Cardiac muscle cell (in vitro differentiated cells and primary cell): ENCODE measurements at regions not wholly inside any gene's neighbourhood (a gene's known extent, or its start where the extent isn't known, plus 50 kb on each side); places are given as distances from the start of the nearest gene placed in this dataset.

Experiments used
- DNase-seq, 2 donors: peaks; one replicate each; pipeline versions ENCODE4 v3.0.0 to v3.0.0-alpha.2; 2010 to 2017; ENCODE audit warnings: low read depth in 1 of 2, low spot score in 1 of 2
- H3K27ac ChIP-seq: fragments of 200-600 bp; sonication (generic); 2 replicates; pipeline ENCODE4 v1.5.1; 2016
- H3K27me3 ChIP-seq: fragments of 200-600 bp; sonication (generic); 2 replicates; pipeline ENCODE4 v1.6.0; 2016; ENCODE audit warnings: control low read depth
- H3K36me3 ChIP-seq: fragments of 200-600 bp; sonication (generic); 2 replicates; pipeline ENCODE4 v1.5.1; 2016; ENCODE audit warnings: control low read depth
- H3K4me1 ChIP-seq: fragments of 200-600 bp; sonication (generic); 2 replicates; pipeline ENCODE4 v1.8.1; 2017; ENCODE audit warnings: low read depth, mild to moderate bottlenecking, mixed run types
- H3K4me3 ChIP-seq: fragments of 200-600 bp; sonication (generic); 2 replicates; pipeline ENCODE4 v1.5.1; 2016; ENCODE audit warnings: mild to moderate bottlenecking
- H3K9me3 ChIP-seq: fragments of 200-600 bp; sonication (generic); 2 replicates; pipeline ENCODE4 v1.5.1; 2017; ENCODE audit warnings: low read depth, mild to moderate bottlenecking, control low read depth
- CTCF ChIP-seq: IDR thresholded peaks from 2 replicates; pipeline ENCODE4 v1.5.1; 2012; ENCODE audit warnings: low read depth, mild to moderate bottlenecking, low read length

GRCh38 chr2:16187482-16187817, 247.1 kb downstream of the MYCN start:
- DNase-seq, result no peak
- H3K4me1 ChIP-seq, result no peaks in the 10 kb centered on the region
- H3K27ac ChIP-seq, result no peak overlapping the region
- no peak overlapping the region for H3K4me3 ChIP-seq
- H3K9me3 ChIP-seq, result no peaks in the 10 kb centered on the region
- H3K27me3 ChIP-seq, result peaks cover 2% of the 10 kb centered on the region
- no peaks in the 10 kb centered on the region for H3K36me3 ChIP-seq
- TF ChIP-seq CTCF, result no peak

GRCh38 chr2:16186661-16187481, 246.5 kb downstream of the MYCN start:
- no peak overlapping the region for H3K4me3 ChIP-seq
- H3K36me3 ChIP-seq, result no peaks in the 10 kb centered on the region
- TF ChIP-seq CTCF, result no peak
- H3K4me1 ChIP-seq, result no peaks in the 10 kb centered on the region
- H3K27me3 ChIP-seq, result peaks cover 2% of the 10 kb centered on the region
- no peaks in the 10 kb centered on the region for H3K9me3 ChIP-seq
- DNase-seq, result no peak
- H3K27ac ChIP-seq, result no peak overlapping the region

- Histone ChIP-seq H3K27me3 (peaks cover 2% of the 10 kb centered on the region), H3K4me1 (no peaks in the 10 kb centered on the region), H3K4me3 (no peak overlapping the region), H3K36me3 (no peaks in the 10 kb centered on the region), H3K27ac (no peak overlapping the region), H3K9me3 (no peaks in the 10 kb centered on the region)
- no peak for DNase-seq
- TF ChIP-seq CTCF, result no peak
Measured at GRCh38 chr2:16185801-16186272, 245.5 kb downstream of the MYCN start.

GRCh38 chr2:16184945-16185660, 244.8 kb downstream of the MYCN start:
- H3K27ac ChIP-seq, result no peak overlapping the region
- no peak overlapping the region for H3K4me3 ChIP-seq
- DNase-seq, result no peak
- H3K4me1 ChIP-seq, result no peaks in the 10 kb centered on the region
- no peaks in the 10 kb centered on the region for H3K36me3 ChIP-seq
- no peaks in the 10 kb centered on the region for H3K9me3 ChIP-seq
- no peak for TF ChIP-seq CTCF
- H3K27me3 ChIP-seq, result no peaks in the 10 kb centered on the region

- H3K27me3 ChIP-seq, result no peaks in the 10 kb centered on the region
- H3K4me1 ChIP-seq, result peaks cover 3% of the 10 kb centered on the region
- TF ChIP-seq CTCF, result no peak
- H3K9me3 ChIP-seq, result no peaks in the 10 kb centered on the region
- no peak overlapping the region for H3K4me3 ChIP-seq
- H3K36me3 ChIP-seq, result no peaks in the 10 kb centered on the region
- H3K27ac ChIP-seq, result no peak overlapping the region
- DNase-seq, result no peak
Measured at GRCh38 chr2:16184341-16184890, 244.1 kb downstream of the MYCN start.
